ENCODE measurements at regions not wholly inside any gene's neighbourhood (a gene's known extent, or its start where the extent isn't known, plus 50 kb on each side); places are given as distances from the start of the nearest gene placed in this dataset.

- Mint-ChIP-seq H3K27me3 (ENCODE audit: low read depth in 3 of 3) (peaks cover 0 to 3% (median 0%) of the 10 kb centered on the region in 3 donors), H3K27ac (no peak overlapping the region), H3K36me3 (no peaks in the 10 kb centered on the region), H3K9me3 (peaks cover 0 to 26% (median 0%) of the 10 kb centered on the region in 6 donors), H3K4me1 (peaks cover 0 to 6% of the 10 kb centered on the region in 2 donors), H3K4me3 (no peak overlapping the region)
- DNase-seq, result no peak
Measured at GRCh38 chr11:38307455-38307854, 1709.4 kb upstream of the RAG2 start.

DNA sequence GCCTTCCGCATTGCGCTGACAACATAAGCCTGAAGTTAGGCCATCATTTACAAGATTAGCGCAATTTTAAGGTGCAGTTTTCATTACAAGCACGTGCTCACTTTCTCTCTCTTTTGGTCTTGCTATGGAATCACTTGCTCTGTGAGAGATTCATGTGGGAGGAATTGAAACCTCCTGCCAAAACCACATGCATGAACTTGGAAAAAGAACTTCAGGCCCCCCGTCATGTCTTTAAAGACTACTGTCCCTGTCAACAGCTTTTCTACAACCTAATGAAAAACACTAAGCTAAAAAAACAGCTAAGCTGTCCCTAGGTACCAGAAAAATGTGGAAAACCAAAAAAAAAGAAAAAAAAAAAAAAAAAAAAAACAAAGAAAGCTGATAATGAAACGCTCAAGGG, 1707.6 kb upstream of the RAG2 start:
- no peak overlapping the region for H3K27ac Mint-ChIP-seq
- peaks cover 0 to 33% (median 0%) of the 10 kb centered on the region in 6 donors for H3K9me3 Mint-ChIP-seq
- H3K27me3 Mint-ChIP-seq (ENCODE audit: low read depth in 3 of 3), result peaks cover 0 to 1% (median 0%) of the 10 kb centered on the region in 3 donors
- H3K36me3 Mint-ChIP-seq, result no peaks in the 10 kb centered on the region
- no peak overlapping the region for H3K4me3 Mint-ChIP-seq
- no peaks in the 10 kb centered on the region for H3K4me1 Mint-ChIP-seq
- no peak for DNase-seq

- H3K4me3 Mint-ChIP-seq, result no peak overlapping the region
- no peaks in the 10 kb centered on the region for H3K27me3 Mint-ChIP-seq (ENCODE audit: low read depth in 3 of 3)
- H3K9me3 Mint-ChIP-seq, result peaks cover 0 to 25% (median 0%) of the 10 kb centered on the region in 6 donors
- no peak for DNase-seq
- H3K36me3 Mint-ChIP-seq, result no peaks in the 10 kb centered on the region
- no peaks in the 10 kb centered on the region for H3K4me1 Mint-ChIP-seq
- no peak overlapping the region for H3K27ac Mint-ChIP-seq
Measured at GRCh38 chr11:38304926-38305325, 1706.9 kb upstream of the RAG2 start.

DNA sequence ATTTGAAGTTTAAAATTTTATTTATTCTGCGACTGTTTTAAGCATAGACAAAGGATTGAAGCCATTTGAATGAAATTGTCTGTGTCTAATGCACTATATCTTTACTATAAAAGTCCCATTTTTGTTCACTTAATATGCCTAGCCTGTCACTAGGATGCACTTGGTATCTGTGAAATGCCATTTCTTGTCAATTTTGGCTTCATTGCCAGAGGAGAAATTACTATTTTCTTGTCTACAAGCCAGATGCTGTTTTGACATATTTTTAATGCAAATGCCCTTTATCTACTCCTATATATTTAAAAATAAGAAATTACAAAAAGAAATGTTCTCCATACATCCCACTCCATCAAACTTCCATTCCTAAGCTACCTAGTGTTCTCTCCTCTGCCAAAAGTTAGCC, 1704.5 kb upstream of the RAG2 start:
- Mint-ChIP-seq H3K9me3 (peaks cover 0 to 25% (median 0%) of the 10 kb centered on the region in 6 donors), H3K27me3 (ENCODE audit: low read depth in 3 of 3) (peaks cover 0 to 2% (median 0%) of the 10 kb centered on the region in 3 donors), H3K4me1 (no peaks in the 10 kb centered on the region), H3K4me3 (no peak overlapping the region), H3K36me3 (no peaks in the 10 kb centered on the region), H3K27ac (no peak overlapping the region)
- no peak for DNase-seq

- DNase-seq, result no peak
- Mint-ChIP-seq H3K27ac (no peak overlapping the region), H3K27me3 (ENCODE audit: low read depth in 3 of 3) (peaks cover 0 to 4% (median 0%) of the 10 kb centered on the region in 3 donors), H3K4me3 (no peak overlapping the region), H3K36me3 (peaks cover 0 to 1% (median 0%) of the 10 kb centered on the region in 3 donors), H3K4me1 (no peaks in the 10 kb centered on the region), H3K9me3 (peaks cover 0 to 16% (median under 1%) of the 10 kb centered on the region in 6 donors)
Measured at GRCh38 chr11:38300570-38300969, 1702.5 kb upstream of the RAG2 start.

DNA sequence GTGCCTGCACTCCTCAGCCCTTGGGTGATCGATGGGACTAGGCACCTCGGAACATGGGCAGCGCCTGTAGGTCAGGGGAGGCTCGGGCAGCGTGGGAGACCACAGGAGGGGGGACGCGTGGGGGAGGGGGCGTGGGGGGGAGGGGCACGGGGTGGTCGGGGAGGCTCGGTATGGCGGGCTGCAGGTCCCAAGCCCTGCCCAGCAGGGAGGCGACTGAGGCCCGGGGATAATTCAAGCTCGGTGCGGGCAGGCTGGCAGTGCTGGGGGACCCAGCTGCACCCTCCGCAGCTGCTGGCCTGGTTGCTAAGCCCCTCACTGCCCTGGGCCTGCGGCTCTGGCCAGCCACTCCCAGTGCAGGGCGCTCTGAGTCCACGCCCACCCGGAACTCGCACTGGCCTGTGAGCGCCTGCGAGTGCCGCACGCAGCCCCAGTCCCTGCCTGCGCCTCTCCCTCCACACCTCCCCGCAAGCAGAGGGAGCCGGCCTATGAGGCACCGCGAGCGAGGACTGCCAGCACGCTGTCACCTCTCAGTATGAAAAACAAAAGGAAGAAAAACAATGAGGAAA, 1698.3 kb upstream of the RAG2 start:
- H3K36me3 Mint-ChIP-seq, result peaks cover 0 to 3% (median 0%) of the 10 kb centered on the region in 3 donors
- H3K27ac Mint-ChIP-seq, result no peak overlapping the region
- peaks cover 3 to 12% (median 5%) of the 10 kb centered on the region in 6 donors for H3K9me3 Mint-ChIP-seq
- peaks cover 0 to 5% (median 1%) of the 10 kb centered on the region in 3 donors for H3K27me3 Mint-ChIP-seq (ENCODE audit: low read depth in 3 of 3)
- no peak for DNase-seq
- H3K4me3 Mint-ChIP-seq, result no peak overlapping the region
- no peaks in the 10 kb centered on the region for H3K4me1 Mint-ChIP-seq

GRCh38 chr11:38282718-38283117, 1684.7 kb upstream of the RAG2 start:
- Mint-ChIP-seq H3K27ac (no peak overlapping the region), H3K9me3 (peaks cover 0 to 14% (median 2%) of the 10 kb centered on the region in 6 donors), H3K4me1 (no peaks in the 10 kb centered on the region), H3K4me3 (no peak overlapping the region), H3K27me3 (ENCODE audit: low read depth in 3 of 3) (peaks cover 0 to 3% (median 1%) of the 10 kb centered on the region in 3 donors), H3K36me3 (no peaks in the 10 kb centered on the region)
- DNase-seq, result no peak

DNA sequence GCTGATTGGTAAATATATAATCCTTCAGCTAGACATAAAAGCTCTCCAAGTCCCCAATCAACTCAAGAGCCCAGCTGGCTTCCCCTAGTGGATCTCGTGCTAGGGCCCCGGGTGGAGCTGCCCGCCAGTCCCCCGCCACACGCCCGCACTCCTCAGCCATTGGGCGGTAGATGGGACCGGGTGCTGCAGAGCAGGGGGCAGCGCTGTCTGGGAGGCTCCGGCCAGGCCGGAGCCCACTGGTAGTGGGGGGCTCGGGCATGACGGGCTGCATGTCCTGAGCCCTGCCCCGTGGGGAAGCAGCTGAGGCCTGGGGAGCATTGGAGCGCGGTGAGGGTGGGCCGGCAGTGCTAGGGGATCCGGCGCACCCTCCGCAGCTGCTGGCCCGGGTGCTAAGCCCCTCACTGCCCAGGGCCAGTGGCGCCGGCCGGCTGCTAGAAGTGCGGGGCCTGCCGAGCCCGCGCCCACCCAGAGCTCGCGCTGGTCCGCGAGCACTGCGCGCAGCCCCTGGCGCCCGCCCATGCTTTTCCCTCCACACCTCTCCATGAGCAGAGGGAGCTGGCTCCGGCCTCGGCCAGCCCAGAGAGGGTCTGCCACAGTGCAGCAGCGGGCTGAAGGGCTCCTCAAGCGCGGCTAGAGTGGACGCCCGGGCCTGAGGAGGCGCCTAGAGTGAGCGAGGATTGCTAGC, 1680.6 kb upstream of the RAG2 start:
- Mint-ChIP-seq H3K27ac (no peak overlapping the region), H3K4me1 (no peaks in the 10 kb centered on the region), H3K4me3 (no peak overlapping the region), H3K27me3 (ENCODE audit: low read depth in 3 of 3) (peaks cover 0 to 5% (median 1%) of the 10 kb centered on the region in 3 donors), H3K9me3 (peaks cover 0 to 17% (median 4%) of the 10 kb centered on the region in 6 donors), H3K36me3 (no peaks in the 10 kb centered on the region)
- no peak for DNase-seq

DNA sequence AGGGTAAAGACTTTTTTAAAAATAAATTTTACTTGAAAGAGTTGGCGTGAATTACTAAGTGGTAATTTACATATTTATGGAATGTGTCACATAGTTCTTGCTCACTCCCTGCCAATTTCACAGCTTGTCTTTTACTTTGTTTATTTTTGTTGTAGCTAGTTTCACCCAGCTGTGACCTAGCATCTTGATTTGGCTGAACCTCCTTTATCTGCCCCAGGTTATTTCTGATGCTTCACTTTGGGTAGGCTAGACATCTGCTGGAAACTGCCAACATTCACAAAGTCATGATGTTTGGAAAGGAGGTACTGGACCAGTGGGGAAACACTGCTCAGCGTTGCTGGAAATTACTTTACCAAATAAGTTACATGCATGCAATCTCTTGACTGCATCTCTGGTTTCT, 1676.0 kb upstream of the RAG2 start:
- Mint-ChIP-seq H3K27me3 (ENCODE audit: low read depth in 3 of 3) (peaks cover 0 to 2% (median under 1%) of the 10 kb centered on the region in 3 donors), H3K27ac (no peak overlapping the region), H3K36me3 (peaks cover 0 to 11% (median 0%) of the 10 kb centered on the region in 3 donors), H3K9me3 (peaks cover 0 to 25% (median 0%) of the 10 kb centered on the region in 6 donors), H3K4me3 (no peak overlapping the region), H3K4me1 (no peaks in the 10 kb centered on the region)
- no peak for DNase-seq

- peaks cover 0 to 2% (median 0%) of the 10 kb centered on the region in 3 donors for H3K27me3 Mint-ChIP-seq (ENCODE audit: low read depth in 3 of 3)
- H3K4me3 Mint-ChIP-seq, result no peak overlapping the region
- no peaks in the 10 kb centered on the region for H3K4me1 Mint-ChIP-seq
- no peak for DNase-seq
- H3K9me3 Mint-ChIP-seq, result peaks cover 0 to 31% (median 3%) of the 10 kb centered on the region in 6 donors
- peaks cover 0 to 11% (median 0%) of the 10 kb centered on the region in 3 donors for H3K36me3 Mint-ChIP-seq
- H3K27ac Mint-ChIP-seq, result no peak overlapping the region
Measured at GRCh38 chr11:38272376-38272775, 1674.3 kb upstream of the RAG2 start.

DNA sequence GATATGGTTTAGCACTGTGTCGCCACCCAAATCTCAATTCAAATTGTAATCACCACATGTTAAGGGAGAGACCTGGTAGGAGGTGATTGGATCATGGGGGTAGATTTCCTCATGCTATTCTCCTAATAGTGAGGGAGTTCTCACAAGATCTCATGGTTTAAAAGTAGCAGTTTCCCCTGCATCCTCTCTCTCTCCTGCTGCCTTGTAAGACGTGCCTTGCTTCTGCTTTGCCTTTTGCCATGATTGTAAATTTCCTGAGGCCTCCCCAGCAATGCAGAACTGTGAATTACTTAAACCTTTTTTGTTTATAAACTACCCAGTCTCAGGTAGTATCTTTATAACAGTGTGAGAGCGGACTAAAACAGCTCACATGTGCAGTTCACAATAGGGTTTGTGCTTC, 1668.7 kb upstream of the RAG2 start:
- peaks cover 0 to 38% (median 3%) of the 10 kb centered on the region in 6 donors for H3K9me3 Mint-ChIP-seq
- H3K27ac Mint-ChIP-seq, result no peak overlapping the region
- H3K4me1 Mint-ChIP-seq, result no peaks in the 10 kb centered on the region
- H3K4me3 Mint-ChIP-seq, result no peak overlapping the region
- no peak for DNase-seq
- no peaks in the 10 kb centered on the region for H3K27me3 Mint-ChIP-seq (ENCODE audit: low read depth in 3 of 3)
- H3K36me3 Mint-ChIP-seq, result peaks cover 0 to 8% (median 4%) of the 10 kb centered on the region in 3 donors

DNA sequence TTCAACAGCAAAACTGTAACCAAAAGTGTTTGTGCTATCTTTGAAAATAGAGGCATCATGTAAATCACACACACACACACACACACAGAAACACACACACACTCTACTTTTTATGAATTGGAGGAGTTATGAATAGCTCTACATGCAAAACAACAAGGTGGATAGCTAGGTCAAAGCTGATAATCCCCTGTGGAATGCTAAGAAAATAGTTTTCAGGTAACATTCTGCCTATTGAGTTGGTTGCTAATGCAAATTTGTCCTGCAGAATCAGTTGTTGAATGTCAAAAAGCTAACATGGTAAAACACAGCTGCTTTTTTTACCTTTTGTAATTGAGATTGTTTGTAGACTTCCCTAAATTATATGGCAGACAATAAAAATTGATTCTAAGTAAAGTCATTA, 1658.4 kb upstream of the RAG2 start:
- no peaks in the 10 kb centered on the region for H3K36me3 Mint-ChIP-seq
- no peak for DNase-seq
- peaks cover 0 to 9% (median 0%) of the 10 kb centered on the region in 6 donors for H3K9me3 Mint-ChIP-seq
- no peak overlapping the region for H3K27ac Mint-ChIP-seq
- H3K4me3 Mint-ChIP-seq, result no peak overlapping the region
- no peaks in the 10 kb centered on the region for H3K4me1 Mint-ChIP-seq
- H3K27me3 Mint-ChIP-seq (ENCODE audit: low read depth in 3 of 3), result peaks cover 0 to 5% (median 4%) of the 10 kb centered on the region in 3 donors

DNA sequence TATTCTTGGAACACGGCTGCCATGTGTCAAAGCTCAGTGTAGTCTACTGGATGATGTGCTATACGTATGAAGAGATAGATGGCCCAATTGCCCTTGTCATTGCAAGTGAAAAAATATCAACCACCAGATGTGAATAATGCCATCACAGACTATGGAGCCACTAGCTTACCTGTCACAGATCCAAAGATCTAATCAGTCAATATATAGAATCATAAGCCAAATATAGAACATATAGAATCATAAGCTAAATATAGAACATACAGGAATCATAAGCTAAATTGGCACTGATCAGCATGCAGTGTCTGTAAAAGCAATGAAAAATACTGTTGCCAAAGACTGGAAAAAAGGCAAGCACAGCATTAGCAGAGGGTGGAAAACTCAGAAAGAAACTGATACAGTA, 1656.9 kb upstream of the RAG2 start:
- H3K27me3 Mint-ChIP-seq (ENCODE audit: low read depth in 3 of 3), result no peaks in the 10 kb centered on the region
- H3K4me1 Mint-ChIP-seq, result no peaks in the 10 kb centered on the region
- H3K27ac Mint-ChIP-seq, result no peak overlapping the region
- H3K4me3 Mint-ChIP-seq, result no peak overlapping the region
- no peak for DNase-seq
- H3K9me3 Mint-ChIP-seq, result peaks cover 0 to 8% (median under 1%) of the 10 kb centered on the region in 6 donors
- H3K36me3 Mint-ChIP-seq, result no peaks in the 10 kb centered on the region

DNA sequence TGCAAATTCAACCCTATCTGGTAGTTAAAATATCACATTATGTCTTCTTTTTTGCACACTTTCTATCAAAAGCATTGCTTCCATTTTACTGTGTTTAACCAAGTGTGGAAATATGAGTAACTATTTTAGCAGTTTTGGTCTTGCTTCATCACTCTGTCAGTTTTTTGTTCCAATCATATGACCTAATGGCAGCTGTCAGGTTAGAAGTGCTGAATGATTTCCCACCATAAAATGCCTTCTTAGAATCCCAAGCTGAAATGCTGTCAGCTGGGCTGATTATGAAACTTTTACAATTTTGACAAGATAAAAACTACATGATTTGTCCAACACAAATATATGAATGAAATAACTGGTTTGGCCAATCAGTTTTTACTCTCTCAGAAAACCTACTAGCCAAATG, 1654.6 kb upstream of the RAG2 start:
- no peaks in the 10 kb centered on the region for H3K4me1 Mint-ChIP-seq
- no peak for DNase-seq
- H3K27ac Mint-ChIP-seq, result no peak overlapping the region
- H3K4me3 Mint-ChIP-seq, result no peak overlapping the region
- no peaks in the 10 kb centered on the region for H3K36me3 Mint-ChIP-seq
- H3K27me3 Mint-ChIP-seq (ENCODE audit: low read depth in 3 of 3), result no peaks in the 10 kb centered on the region
- peaks cover 0 to 5% (median under 1%) of the 10 kb centered on the region in 6 donors for H3K9me3 Mint-ChIP-seq

Data from immature natural killer cell (primary cell).